ENCODE measurements at regions not wholly inside any gene's neighbourhood (a gene's known extent, or its start where the extent isn't known, plus 50 kb on each side); places are given as distances from the start of the nearest gene placed in this dataset.

DNA sequence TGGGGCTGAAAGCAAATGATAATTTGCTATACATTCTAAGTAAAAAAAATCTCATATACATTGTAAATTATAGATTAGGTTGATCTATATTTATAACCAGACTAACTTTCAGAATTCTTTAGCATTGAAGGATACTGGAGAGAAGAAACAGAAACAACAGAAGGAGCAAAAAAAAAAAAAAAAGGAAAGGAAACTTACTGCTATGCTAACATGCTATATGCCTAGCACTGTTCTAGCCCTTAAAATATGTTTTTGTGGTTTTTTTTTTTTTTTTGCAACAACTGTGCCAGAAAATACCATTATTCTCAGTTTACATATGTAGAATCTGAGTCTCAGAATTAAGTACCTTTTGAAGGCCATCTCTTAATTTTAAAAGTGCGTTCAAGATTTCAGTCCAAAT lies 204.9 kb upstream of the MC4R start:
- no peak for FAIRE-seq
- intact Hi-C loops (cut with DNase I) = no loop called here
- TF ChIP-seq, protein P1, sequence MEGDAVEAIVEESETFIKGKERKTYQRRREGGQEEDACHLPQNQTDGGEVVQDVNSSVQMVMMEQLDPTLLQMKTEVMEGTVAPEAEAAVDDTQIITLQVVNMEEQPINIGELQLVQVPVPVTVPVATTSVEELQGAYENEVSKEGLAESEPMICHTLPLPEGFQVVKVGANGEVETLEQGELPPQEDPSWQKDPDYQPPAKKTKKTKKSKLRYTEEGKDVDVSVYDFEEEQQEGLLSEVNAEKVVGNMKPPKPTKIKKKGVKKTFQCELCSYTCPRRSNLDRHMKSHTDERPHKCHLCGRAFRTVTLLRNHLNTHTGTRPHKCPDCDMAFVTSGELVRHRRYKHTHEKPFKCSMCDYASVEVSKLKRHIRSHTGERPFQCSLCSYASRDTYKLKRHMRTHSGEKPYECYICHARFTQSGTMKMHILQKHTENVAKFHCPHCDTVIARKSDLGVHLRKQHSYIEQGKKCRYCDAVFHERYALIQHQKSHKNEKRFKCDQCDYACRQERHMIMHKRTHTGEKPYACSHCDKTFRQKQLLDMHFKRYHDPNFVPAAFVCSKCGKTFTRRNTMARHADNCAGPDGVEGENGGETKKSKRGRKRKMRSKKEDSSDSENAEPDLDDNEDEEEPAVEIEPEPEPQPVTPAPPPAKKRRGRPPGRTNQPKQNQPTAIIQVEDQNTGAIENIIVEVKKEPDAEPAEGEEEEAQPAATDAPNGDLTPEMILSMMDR (IDR thresholded peaks at IDR 0.05) = no peak
- DNase-seq = no peak
- Histone ChIP-seq H3K27me3 (no peaks in the 10 kb centered on the region), H3K4me1 (no peaks in the 10 kb centered on the region), H3K9me3 (no peaks in the 10 kb centered on the region), H3K36me3 (no peaks in the 10 kb centered on the region), H3K4me3 (no peak overlapping the region), H3K27ac (no peak overlapping the region)
- ATAC-seq = no peak
- 59 to 67% methylated on average over 1 of the region's 1 CpG for WGBS, 2 donors

DNA sequence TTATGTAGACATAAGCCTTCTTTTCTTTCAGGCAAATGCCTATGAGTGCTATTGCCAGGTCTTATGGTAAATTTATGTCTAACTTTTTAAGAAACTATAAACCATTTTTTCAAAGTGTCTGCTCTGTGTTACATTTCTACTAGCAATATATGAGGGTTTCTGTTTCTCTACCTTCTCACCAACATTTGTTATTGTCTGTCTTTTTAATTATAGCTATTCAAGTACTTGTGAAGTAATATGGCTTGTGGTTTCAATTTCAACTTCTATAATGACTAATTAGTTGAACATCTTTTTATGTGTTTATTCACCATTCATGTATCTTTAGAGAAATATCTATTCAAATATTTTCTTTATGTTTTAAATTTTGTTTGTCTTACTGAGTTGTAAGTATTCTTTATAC lies 213.1 kb upstream of the MC4R start:
- no peak for FAIRE-seq

DNA sequence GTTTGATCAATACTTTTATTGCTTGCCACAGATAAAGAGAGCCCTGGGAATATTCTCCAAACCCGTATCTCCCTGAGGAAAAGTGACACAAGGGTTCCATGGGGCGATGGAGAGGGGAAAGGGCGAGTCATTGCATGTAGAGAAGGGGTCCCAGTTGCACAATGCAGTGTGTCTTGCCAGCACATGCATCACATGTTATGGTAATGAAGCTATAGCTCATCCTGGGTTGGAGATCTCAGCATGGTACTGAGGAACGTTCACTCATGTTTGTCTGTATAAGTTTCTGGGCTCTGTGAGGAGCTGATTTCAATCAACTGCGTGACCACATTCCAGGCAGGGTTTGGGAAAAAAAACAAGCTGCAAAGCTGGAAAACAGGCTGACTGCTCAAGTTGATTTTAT lies 220.7 kb upstream of the MC4R start:
- DNase-seq (no peak), ATAC-seq (no peak), FAIRE-seq (no peak)
- intact Hi-C loops (cut with DNase I) = no loop called here
- Histone ChIP-seq H3K4me3 (no peak overlapping the region), H3K9me3 (no peaks in the 10 kb centered on the region), H3K27me3 (no peaks in the 10 kb centered on the region), H3K4me1 (no peaks in the 10 kb centered on the region), H3K27ac (no peak overlapping the region), H3K36me3 (no peaks in the 10 kb centered on the region)
- TF ChIP-seq, protein P1 (IDR thresholded peaks at IDR 0.05) = no peak
- 29 to 37% methylated on average over 5 of the region's 5 CpGs for WGBS, 2 donors

More for the DNA sequence above, 213.1 kb upstream of the MC4R start:
- Histone ChIP-seq H3K4me1 (no peaks in the 10 kb centered on the region), H3K9me3 (no peaks in the 10 kb centered on the region), H3K27ac (no peak overlapping the region), H3K36me3 (no peaks in the 10 kb centered on the region), H3K4me3 (no peak overlapping the region), H3K27me3 (no peaks in the 10 kb centered on the region)
- TF ChIP-seq, protein P1 (IDR thresholded peaks at IDR 0.05) = no peak
- ATAC-seq (no peak), DNase-seq (no peak)
- intact Hi-C loops (cut with DNase I) = no loop called here

DNA sequence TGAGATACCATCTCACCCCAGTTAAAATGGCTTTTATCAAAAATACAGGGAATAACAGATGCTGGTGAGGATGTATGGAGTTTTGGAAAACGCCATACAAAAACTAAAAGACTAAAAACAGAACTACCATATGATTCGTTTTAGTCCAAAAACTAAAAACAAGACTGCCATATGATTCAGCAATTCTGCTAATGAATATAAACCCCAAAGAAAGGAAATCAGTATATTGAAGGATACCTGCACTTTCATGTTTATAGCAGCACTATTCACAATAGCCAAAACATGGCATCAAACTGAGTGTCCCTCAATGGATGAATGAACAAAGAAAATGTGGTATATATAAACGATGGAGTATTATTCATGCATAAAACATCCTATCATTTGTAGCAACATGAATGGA lies 224.4 kb upstream of the MC4R start:
- intact Hi-C loops (cut with DNase I) = no loop called here
- Histone ChIP-seq H3K27me3 (no peaks in the 10 kb centered on the region), H3K36me3 (no peaks in the 10 kb centered on the region), H3K27ac (no peak overlapping the region), H3K9me3 (no peaks in the 10 kb centered on the region), H3K4me1 (no peaks in the 10 kb centered on the region), H3K4me3 (no peak overlapping the region)
- FAIRE-seq (no peak), ATAC-seq (no peak), DNase-seq (no peak)
- TF ChIP-seq, protein P1 (IDR thresholded peaks at IDR 0.05) = no peak
- 38 to 43% methylated on average over 3 of the region's 3 CpGs for WGBS, 2 donors

DNA sequence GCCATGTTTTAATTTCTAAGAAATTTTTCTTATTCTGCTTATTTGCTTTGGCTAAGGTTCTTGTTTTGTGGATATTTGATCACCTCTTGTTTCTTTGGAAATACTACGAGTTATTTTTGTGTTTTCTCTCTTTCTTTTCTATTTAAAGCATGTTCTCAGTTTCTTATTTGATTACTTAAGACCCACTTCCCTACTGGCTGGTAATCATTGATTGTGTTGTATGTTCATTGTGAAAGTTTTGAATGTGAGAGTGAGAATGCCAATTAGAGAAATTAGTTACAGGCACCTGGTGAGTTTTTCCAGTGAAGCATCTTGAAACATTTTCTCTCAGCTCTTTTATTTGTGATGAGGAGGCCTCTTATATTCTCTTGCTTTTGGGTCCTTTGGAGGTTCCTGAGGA lies 226.7 kb upstream of the MC4R start:
- Histone ChIP-seq H3K9me3 (no peaks in the 10 kb centered on the region), H3K27ac (no peak overlapping the region), H3K4me1 (no peaks in the 10 kb centered on the region), H3K27me3 (no peaks in the 10 kb centered on the region), H3K4me3 (no peak overlapping the region), H3K36me3 (no peaks in the 10 kb centered on the region)
- FAIRE-seq (no peak), DNase-seq (no peak), ATAC-seq (no peak)
- WGBS, 2 donors = 36 to 38% methylated on average over 1 of the region's 1 CpG
- intact Hi-C loops (cut with DNase I) = no loop called here
- TF ChIP-seq, protein P1 (IDR thresholded peaks at IDR 0.05) = no peak
